OCI-LY1 (cell line): ENCODE measurements at regions not wholly inside any gene's neighbourhood (a gene's known extent, or its start where the extent isn't known, plus 50 kb on each side); places are given as distances from the start of the nearest gene placed in this dataset.

Source experiments
- H2AFZ ChIP-seq: fragments of 200-600 bp; sonication (generic), shearing (Covaris generic); 2 replicates; pipeline ENCODE4 v1.6.0; 2014; ENCODE audit warnings: antibody characterized with exemption, mild to moderate bottlenecking, low read length
- H3F3A ChIP-seq: fragments of 200-600 bp; sonication (generic), shearing (Covaris generic); 2 replicates; pipeline ENCODE4 v1.6.0; 2014; ENCODE audit warnings: mild to moderate bottlenecking, antibody characterized with exemption, low read length, moderate library complexity; ENCODE audit not compliant: insufficient read depth
- H3K27ac ChIP-seq: fragments of 200-600 bp; sonication (generic); 2 replicates; pipeline ENCODE4 v1.5.1; 2014; ENCODE audit warnings: low read length, mixed run types, mild to moderate bottlenecking, low read depth; ENCODE audit not compliant: poor library complexity, severe bottlenecking
- H3K27me3 ChIP-seq: fragments of 200-600 bp; sonication (generic); 2 replicates; pipeline ENCODE4 v1.6.0; 2014; ENCODE audit warnings: antibody characterized with exemption, mild to moderate bottlenecking, low read length, moderate library complexity; ENCODE audit not compliant: insufficient read depth
- H3K36me3 ChIP-seq: fragments of 200-600 bp; sonication (generic); 2 replicates; pipeline ENCODE4 v1.6.1; 2014; ENCODE audit warnings: mild to moderate bottlenecking, antibody characterized with exemption, low read length, moderate library complexity, mixed read lengths; ENCODE audit not compliant: insufficient read depth
- H3K4me1 ChIP-seq: fragments of 200-600 bp; sonication (generic); 2 replicates; pipeline ENCODE4 v1.5.1; 2014; ENCODE audit warnings: mild to moderate bottlenecking, low read length, moderate library complexity; ENCODE audit not compliant: insufficient read depth, severe bottlenecking
- H3K4me2 ChIP-seq: fragments of 200-600 bp; sonication (generic), shearing (Covaris generic); 2 replicates; pipeline ENCODE4 v1.6.1; 2014; ENCODE audit warnings: low read length
- H3K4me3 ChIP-seq: fragments of 200-600 bp; sonication (generic); 2 replicates; pipeline ENCODE4 v1.5.1; 2014; ENCODE audit warnings: low read length, low read depth, mild to moderate bottlenecking, mixed read lengths; ENCODE audit not compliant: poor library complexity, severe bottlenecking
- H3K79me2 ChIP-seq: fragments of 200-600 bp; shearing (Covaris generic); 2 replicates; pipeline ENCODE4 v1.6.1; 2016; ENCODE audit warnings: mixed run types, low read length, mixed read lengths; ENCODE audit not compliant: insufficient read depth
- H3K9ac ChIP-seq: fragments of 200-600 bp; sonication (generic), shearing (Covaris generic); 2 replicates; pipeline ENCODE4 v1.6.1; 2014; ENCODE audit warnings: mild to moderate bottlenecking, low read length, mixed read lengths
- H3K9me2 ChIP-seq: fragments of 200-600 bp; sonication (generic), shearing (Covaris generic); 2 replicates; pipeline ENCODE4 v1.6.1; 2014; ENCODE audit warnings: low read depth, mild to moderate bottlenecking, low read length, mixed read lengths
- H3K9me3 ChIP-seq: fragments of 200-600 bp; shearing (Covaris generic); 2 replicates; pipeline ENCODE4 v1.6.1; 2014; ENCODE audit warnings: low read length, mixed read lengths
- H4K20me1 ChIP-seq: fragments of 200-600 bp; sonication (generic), shearing (Covaris generic); 2 replicates; pipeline ENCODE4 v1.6.0; 2016; ENCODE audit warnings: mild to moderate bottlenecking, low read length; ENCODE audit not compliant: insufficient read depth
- EZH2 ChIP-seq: fragments of 200-600 bp; sonication (generic), shearing (Covaris generic); IDR thresholded peaks from 2 replicates; pipeline ENCODE4 v1.8.0; 2017; ENCODE audit warnings: borderline replicate concordance, mixed run types, mild to moderate bottlenecking, antibody characterized with exemption, low read length, moderate library complexity, mixed read lengths
- TF ChIP-seq, protein P1 (sequence below): fragments of 200-600 bp; sonication (generic), shearing (Covaris generic); IDR thresholded peaks from 2 replicates; pipeline ENCODE4 v1.5.1; 2017; ENCODE audit warnings: mild to moderate bottlenecking, antibody characterized with exemption, low read length, moderate library complexity, mixed read lengths

- no peak for TF ChIP-seq EZH2
- TF ChIP-seq, protein P1, sequence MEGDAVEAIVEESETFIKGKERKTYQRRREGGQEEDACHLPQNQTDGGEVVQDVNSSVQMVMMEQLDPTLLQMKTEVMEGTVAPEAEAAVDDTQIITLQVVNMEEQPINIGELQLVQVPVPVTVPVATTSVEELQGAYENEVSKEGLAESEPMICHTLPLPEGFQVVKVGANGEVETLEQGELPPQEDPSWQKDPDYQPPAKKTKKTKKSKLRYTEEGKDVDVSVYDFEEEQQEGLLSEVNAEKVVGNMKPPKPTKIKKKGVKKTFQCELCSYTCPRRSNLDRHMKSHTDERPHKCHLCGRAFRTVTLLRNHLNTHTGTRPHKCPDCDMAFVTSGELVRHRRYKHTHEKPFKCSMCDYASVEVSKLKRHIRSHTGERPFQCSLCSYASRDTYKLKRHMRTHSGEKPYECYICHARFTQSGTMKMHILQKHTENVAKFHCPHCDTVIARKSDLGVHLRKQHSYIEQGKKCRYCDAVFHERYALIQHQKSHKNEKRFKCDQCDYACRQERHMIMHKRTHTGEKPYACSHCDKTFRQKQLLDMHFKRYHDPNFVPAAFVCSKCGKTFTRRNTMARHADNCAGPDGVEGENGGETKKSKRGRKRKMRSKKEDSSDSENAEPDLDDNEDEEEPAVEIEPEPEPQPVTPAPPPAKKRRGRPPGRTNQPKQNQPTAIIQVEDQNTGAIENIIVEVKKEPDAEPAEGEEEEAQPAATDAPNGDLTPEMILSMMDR: no peak
- Histone ChIP-seq H3K79me2 (no peaks in the 10 kb centered on the region), H4K20me1 (no peaks in the 10 kb centered on the region), H3K36me3 (no peaks in the 10 kb centered on the region), H3K9me2 (no peaks in the 10 kb centered on the region), H3K4me1 (no peaks in the 10 kb centered on the region), H3F3A (no peaks in the 10 kb centered on the region), H2AFZ (no peak overlapping the region), H3K27ac (no peak overlapping the region), H3K9me3 (no peaks in the 10 kb centered on the region), H3K27me3 (no peaks in the 10 kb centered on the region), H3K4me3 (no peak overlapping the region), H3K4me2 (no peak overlapping the region), H3K9ac (no peak overlapping the region)
Measured at GRCh38 chr16:65746941-65747340, 619.5 kb upstream of the CDH5 start.

- Histone ChIP-seq H3K4me3 (no peak overlapping the region), H3K27ac (no peak overlapping the region), H3K4me1 (no peaks in the 10 kb centered on the region), H4K20me1 (no peaks in the 10 kb centered on the region), H3K9me3 (no peaks in the 10 kb centered on the region), H3K36me3 (no peaks in the 10 kb centered on the region), H3K27me3 (no peaks in the 10 kb centered on the region), H3F3A (no peaks in the 10 kb centered on the region), H3K9me2 (no peaks in the 10 kb centered on the region), H3K9ac (no peak overlapping the region), H3K79me2 (no peaks in the 10 kb centered on the region), H2AFZ (no peak overlapping the region), H3K4me2 (no peak overlapping the region)
- no peak for TF ChIP-seq EZH2
- TF ChIP-seq, protein P1: no peak
Measured at GRCh38 chr16:65745201-65745708, 621.2 kb upstream of the CDH5 start.

DNA sequence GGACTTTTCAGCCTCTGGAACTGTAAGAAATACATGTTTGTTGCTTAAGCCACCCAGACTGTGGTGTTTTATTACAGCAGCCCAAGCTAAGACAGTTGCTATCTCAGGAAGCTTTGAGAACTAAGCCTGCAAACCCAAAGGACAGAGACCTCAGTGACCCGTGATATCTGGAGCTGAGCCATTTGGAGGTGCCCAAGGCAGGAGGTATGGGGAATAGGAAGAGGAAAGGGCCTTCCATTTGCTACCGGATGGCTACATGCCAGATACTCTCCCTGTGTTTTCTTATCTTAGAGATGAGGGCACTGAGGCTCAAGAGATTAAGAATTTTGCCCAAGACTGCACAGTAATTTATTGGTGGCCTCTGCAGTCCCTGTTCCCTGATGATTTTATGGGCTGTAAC lies 622.1 kb upstream of the CDH5 start:
- Histone ChIP-seq H3K4me1 (no peaks in the 10 kb centered on the region), H4K20me1 (no peaks in the 10 kb centered on the region), H3K27ac (no peak overlapping the region), H3K36me3 (no peaks in the 10 kb centered on the region), H3K4me2 (no peak overlapping the region), H3K27me3 (no peaks in the 10 kb centered on the region), H3K9ac (no peak overlapping the region), H2AFZ (no peak overlapping the region), H3K4me3 (no peak overlapping the region), H3K9me2 (no peaks in the 10 kb centered on the region), H3K9me3 (no peaks in the 10 kb centered on the region), H3K79me2 (no peaks in the 10 kb centered on the region), H3F3A (no peaks in the 10 kb centered on the region)
- TF ChIP-seq EZH2: no peak
- TF ChIP-seq, protein P1: no peak
